OCI-M2 (cell line): ENCODE measurements at regions not wholly inside any gene's neighbourhood (a gene's known extent, or its start where the extent isn't known, plus 50 kb on each side); places are given as distances from the start of the nearest gene placed in this dataset.

Experiments used
- DNase-seq: peaks from one replicate; lab custom pipeline; 2025; ENCODE audit not compliant: unreplicated experiment; lab: John Stamatoyannopoulos, UW

- no peak for DNase-seq
Observed at GRCh38 chr3:152945556-152945955, 110.6 kb downstream of the P2RY1 start.

DNA sequence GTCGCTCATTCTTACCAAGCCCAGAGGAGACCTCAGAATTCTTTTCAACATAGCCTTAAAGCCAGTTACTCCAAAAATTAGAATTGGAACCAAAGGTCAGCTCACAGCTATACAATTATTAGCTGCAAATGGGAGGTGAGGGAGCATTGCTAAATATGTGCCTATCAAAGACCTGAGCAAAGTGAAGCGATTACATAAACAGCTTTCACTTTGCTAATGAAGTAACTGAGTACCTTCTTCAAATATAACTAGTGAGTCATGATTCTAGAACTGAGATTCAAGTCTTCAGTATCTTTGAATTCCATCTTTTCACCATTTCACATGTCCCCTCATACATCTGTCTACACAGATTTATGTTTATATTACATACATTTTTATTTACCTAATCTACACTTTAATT is 122.6 kb downstream of the P2RY1 start:
- no peak for DNase-seq

DNA sequence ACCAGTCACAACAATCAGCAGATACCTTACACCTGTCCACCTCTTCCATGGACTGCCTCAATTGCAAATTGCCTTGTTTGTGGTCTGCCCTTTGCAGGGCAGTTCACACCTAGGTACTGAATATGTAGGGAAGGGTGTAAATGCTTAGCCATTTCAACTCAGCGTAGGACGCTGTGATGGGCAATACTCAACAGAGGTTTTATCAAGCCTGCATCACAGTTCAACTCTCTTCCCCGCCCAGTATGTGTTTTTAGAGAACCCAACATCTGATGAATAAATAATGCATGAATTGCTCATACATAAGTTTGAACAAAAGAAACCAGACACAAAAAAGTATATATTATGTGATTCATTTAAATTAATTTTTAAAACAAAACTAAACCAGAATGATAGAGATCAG is 124.4 kb downstream of the P2RY1 start:
- DNase-seq: no peak

- no peak for DNase-seq
Observed at GRCh38 chr3:152960684-152961083, 125.8 kb downstream of the P2RY1 start.

DNA sequence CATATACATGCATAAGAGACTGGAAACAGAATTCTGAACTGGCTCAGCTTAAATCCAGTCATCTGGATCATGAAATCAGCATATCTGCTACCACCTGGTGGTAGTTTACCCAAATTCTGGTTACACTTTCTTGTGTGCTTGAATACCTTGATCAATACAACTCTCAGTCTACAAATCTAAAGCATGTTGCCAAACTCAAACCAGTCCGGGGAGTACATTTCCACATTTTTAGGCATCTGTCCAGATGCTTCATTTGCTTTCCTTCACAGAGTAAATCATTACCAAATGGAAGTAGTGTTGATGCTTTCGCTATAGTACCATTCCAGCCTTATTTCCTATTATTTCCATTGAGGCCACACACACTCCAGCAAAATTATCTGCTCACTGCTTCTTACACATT is 126.4 kb downstream of the P2RY1 start:
- no peak for DNase-seq

- no peak for DNase-seq
Observed at GRCh38 chr3:152964911-152965609, 130.1 kb downstream of the P2RY1 start.

- DNase-seq: no peak
Observed at GRCh38 chr3:152968388-152969024, 133.6 kb downstream of the P2RY1 start.

- no peak for DNase-seq
Observed at GRCh38 chr3:152969557-152970300, 134.8 kb downstream of the P2RY1 start.

DNA sequence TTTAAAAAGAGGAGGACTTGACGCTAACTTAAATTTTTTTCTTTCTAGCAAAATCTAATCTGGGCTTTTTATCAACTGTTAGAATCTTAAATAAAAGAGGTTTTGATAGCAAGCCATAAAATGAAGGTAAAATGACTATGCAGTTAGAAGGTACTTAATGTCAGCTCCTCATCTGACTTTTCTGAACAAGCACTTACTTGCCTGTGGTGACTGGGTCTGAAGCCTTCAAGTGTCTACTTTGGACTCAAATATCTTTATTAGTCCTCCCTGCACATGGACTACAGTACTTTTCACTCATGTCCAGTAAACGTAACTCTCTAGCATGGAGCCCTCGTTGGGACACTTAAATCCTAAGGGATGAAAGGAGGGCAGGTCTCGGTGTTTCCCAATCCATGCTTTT is 135.9 kb downstream of the P2RY1 start:
- no peak for DNase-seq

DNA sequence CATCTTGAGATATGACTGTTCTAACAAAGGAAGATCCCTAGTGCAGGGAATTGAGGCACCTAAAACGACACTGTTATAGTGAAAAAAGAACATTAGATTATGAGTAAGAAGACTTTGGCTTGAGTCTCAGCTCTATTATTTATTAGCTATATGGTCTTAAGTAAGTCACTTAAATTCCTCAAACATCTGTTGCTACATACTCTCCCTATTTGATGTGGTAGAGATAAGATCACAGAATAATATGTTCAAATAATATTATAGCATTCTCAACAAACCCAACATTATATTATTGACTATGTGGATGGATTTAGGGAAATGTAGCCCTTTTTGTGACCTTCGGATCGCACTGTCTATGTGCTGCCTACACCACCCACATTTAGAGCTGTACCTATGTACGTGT is 136.9 kb downstream of the P2RY1 start:
- no peak for DNase-seq

DNA sequence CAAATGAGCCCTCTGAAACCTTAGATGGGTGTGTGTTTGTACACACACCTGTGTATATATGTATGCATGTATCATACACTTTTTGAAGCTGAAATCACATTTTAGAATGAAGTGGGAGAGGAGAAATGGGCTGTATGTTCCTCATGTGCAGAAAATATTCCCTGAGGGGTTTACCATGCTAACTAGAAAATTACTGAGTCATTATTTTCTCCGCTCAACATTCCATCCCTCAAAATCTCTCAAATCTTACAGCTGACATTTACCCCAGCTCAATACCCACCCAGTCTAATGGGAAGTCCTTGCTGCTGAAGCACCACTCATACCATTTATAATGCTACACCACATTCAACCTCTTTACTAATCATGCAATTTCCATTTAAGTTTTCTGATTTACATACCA is 138.6 kb downstream of the P2RY1 start:
- DNase-seq: no peak

DNA sequence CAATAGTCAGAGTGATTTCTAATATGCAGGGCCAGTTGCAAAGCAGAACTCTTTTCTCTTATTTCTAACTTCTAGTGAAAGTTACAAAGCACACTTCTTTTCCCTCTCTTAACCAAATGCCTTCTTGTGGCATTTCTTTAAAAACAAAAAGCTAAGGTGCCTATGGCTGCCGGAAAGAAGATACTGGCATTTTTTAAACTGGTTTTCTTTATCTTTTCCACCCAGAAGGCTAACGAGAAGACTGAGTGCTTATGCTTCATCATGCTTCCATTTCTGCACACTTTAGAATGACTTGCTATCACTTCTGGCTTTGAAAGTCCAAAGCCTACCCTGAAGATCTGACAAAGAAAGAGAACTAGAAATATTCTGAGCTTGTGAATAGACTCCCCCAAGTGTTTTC is 141.3 kb downstream of the P2RY1 start:
- peak; percentile 64 for DNase-seq

- no peak for DNase-seq
Observed at GRCh38 chr3:152977366-152977765, 142.4 kb downstream of the P2RY1 start.

DNA sequence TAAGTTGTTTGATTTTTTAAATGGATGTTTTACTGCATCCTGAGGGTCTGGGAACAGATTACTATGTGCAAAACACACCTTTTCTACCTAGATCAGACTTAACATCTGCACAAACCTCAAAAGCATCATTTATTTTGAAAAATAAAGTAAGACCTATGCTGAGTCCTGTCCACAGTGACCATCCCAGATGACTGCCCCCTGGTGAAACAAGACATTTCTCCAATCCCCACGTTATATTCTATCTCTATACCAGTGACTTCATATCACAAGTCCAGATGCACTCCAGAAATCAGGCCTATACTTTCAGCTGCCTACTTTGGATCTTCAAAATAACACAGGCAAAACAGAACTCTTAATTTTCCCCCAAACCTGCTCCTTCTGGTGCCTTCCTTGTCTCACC is 143.2 kb downstream of the P2RY1 start:
- DNase-seq: no peak

GRCh38 chr3:152997526-152997925 is 162.6 kb downstream of the P2RY1 start:
- no peak for DNase-seq

DNA sequence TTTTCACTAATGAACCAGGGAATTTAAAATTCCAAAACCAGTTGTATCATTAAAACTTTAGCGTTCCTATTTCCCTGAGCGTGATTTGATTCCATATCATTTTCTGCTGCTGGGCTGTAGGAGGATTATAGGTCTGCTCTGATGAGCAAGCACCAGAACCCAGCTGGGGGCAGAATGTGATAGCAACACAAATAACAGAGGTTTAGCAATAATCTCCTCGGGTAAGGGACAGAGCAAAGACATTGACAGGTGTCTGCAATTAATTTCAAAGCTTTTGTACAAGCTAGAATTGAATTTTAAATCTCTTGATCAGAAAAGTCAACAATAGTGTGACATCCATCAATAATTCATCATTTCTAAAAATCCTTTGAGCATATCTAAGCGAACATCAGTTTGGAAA is 163.4 kb upstream of the RAP2B start:
- DNase-seq: no peak

DNA sequence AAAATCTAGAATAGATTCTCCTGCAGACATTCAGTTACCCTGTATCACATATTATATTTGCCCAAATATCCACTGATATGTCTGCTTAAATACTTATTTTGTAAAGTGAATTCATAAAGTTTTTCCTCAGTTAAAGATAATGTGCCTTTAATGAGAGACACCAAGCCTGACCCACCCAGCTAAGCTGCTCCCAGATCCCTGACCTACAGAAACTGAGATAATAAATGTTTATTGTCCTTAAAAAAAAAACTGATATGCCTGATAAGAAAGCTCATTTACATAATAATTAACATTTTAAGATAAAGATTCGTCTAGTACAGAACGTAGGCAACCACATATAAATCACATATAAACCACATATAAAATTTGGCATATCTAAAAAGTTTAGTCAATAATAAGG is 161.7 kb upstream of the RAP2B start:
- no peak for DNase-seq

DNA sequence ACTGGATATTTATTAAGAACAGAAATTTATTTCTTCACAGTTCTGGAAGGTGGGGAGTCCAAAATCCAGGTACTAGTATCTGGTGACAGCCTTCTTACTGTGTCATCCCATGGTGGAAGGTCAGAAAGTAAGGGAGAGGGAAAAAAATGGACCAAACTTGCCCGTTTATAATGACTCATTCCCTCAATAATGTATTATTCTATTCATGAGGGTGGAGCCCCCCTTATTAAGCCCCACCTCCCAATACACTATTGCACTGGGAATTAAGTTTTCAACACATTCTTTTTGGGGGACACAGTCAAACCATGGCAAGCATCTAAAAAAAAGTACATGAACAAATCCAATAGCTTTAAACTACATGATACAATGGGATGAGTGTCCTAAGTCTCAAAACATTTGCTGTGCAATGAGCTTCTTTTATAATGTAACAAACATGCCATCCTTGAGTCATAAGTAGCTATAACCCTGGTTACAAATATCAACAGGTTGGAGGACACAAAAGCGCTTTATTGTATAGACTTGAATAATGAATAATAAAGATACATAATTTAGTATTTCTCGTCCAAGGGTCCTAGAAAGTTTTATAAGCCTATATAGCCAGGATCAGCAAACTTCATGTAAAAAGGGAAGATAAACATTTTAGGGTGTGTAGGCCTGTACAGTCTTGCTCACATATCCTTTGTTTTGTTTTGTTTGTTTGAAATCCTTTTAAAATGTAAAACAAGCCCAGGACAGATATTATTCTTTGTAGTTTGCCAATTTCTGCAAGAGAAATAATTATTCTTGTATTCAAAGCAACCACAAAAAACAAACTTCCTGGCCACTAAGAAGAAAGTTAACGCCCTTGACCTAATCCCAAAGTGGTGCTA is 160.6 kb upstream of the RAP2B start:
- no peak for DNase-seq

DNA sequence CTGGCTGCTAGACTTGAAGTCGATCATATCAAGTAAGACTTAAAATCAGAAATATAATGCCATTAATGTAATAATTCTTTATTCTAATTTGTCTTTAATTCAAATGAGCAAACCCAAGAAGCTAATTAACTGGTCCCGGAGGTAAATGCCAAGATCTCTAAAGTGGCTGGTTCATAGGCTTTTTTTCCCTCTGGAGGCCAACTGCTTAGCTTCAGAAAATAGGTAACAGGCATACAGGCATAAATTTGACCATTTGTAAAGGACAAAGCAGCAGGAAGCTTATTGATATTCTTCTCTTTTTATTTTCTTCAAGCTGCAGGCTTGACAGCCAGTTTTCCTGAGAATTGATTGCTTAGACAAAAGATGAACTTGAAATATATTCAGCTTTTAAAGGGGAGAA is 158.6 kb upstream of the RAP2B start:
- no peak for DNase-seq

GRCh38 chr3:153003862-153004261 is 158.2 kb upstream of the RAP2B start:
- no peak for DNase-seq

GRCh38 chr3:153008226-153008625 is 153.8 kb upstream of the RAP2B start:
- no peak for DNase-seq
